Erythroblast (primary cell): ENCODE measurements at regions not wholly inside any gene's neighbourhood (a gene's known extent, or its start where the extent isn't known, plus 50 kb on each side); places are given as distances from the start of the nearest gene placed in this dataset.

ENCODE experiments used
- GATA1 ChIP-seq: IDR thresholded peaks from 2 replicates; pipeline ENCODE4 v1.6.1; 2011; ENCODE audit warnings: low read depth, mild to moderate bottlenecking, control low read depth, low read length, moderate library complexity
- POLR2A ChIP-seq: IDR thresholded peaks from 2 replicates; pipeline ENCODE4 v1.6.1; 2011; ENCODE audit warnings: mild to moderate bottlenecking, low read length

GRCh38 chr6:134866563-134866962, 83.3 kb downstream of the ALDH8A1 start:
- TF ChIP-seq POLR2A: no peak
- no peak for TF ChIP-seq GATA1
